GM23248 (cell line): ENCODE measurements at regions not wholly inside any gene's neighbourhood (a gene's known extent, or its start where the extent isn't known, plus 50 kb on each side); places are given as distances from the start of the nearest gene placed in this dataset.

ENCODE experiments used
- EZH2 ChIP-seq: fragments of 200-600 bp; sonication (generic); IDR thresholded peaks from 2 replicates; pipeline ENCODE4 v1.6.1; 2018; ENCODE audit warnings: antibody characterized with exemption, mild to moderate bottlenecking; ENCODE audit not compliant: insufficient read depth, poor library complexity, severe bottlenecking
- EZH2phosphoT487 ChIP-seq: fragments of 200-600 bp; sonication (generic); IDR thresholded peaks from 2 replicates; pipeline ENCODE4 v1.6.1; 2018; ENCODE audit warnings: antibody characterized with exemption, moderate library complexity, mild to moderate bottlenecking, low read depth; ENCODE audit not compliant: insufficient read depth

- TF ChIP-seq EZH2phosphoT487 (no peak), EZH2 (no peak)
These were observed 188.4 kb downstream of the DHX15 start for GRCh38 chr4:24395937-24396336.
